ENCODE measurements at regions not wholly inside any gene's neighbourhood (a gene's known extent, or its start where the extent isn't known, plus 50 kb on each side); places are given as distances from the start of the nearest gene placed in this dataset.

DNA sequence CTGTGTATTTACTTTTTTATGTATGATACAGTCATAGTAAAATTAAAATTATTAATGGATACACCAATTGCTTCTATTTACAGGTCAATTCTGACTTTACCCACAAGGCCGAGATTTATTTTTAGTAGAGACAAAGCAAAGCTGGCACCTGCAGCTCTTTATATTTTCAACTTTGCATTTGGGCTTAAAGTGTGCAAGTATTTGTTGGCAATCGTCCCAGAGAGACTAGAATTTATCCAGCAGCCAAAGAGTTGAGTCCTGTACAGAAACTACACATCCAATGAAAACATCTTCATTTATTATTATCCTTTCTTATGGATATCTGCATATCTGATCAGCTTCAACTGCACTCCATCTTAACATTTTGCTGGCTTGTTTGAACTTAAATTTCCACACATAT, 485.6 kb downstream of the SOX11 start:
- DNase-seq (ENCODE audit: low read depth in 2 of 2), result no peak

DNA sequence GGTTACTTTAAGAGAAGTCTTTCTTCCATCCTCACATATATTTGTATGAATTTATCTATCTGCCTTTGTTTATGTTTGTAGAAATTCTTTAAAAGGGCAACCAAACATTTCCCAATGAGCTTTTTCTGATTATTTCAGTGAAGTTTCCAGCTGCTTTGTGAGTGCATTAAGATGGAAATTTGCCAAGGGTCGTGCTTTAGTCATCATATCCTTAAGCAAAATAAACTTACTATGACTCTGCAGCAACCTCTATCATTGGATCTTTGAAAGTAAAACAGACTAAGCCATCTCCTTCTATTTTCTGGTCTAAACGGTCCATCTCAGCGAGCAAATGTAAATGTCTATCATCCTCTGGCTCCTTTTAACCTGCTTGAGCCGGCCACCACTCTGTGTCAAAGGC, 489.3 kb downstream of the SOX11 start:
- H3K4me3 ChIP-seq (replicated peaks in 1 of 2; ENCODE audit: low read depth in 2 of 2, low read length in 2 of 2), result no peak overlapping the region
- TF ChIP-seq, protein P1, sequence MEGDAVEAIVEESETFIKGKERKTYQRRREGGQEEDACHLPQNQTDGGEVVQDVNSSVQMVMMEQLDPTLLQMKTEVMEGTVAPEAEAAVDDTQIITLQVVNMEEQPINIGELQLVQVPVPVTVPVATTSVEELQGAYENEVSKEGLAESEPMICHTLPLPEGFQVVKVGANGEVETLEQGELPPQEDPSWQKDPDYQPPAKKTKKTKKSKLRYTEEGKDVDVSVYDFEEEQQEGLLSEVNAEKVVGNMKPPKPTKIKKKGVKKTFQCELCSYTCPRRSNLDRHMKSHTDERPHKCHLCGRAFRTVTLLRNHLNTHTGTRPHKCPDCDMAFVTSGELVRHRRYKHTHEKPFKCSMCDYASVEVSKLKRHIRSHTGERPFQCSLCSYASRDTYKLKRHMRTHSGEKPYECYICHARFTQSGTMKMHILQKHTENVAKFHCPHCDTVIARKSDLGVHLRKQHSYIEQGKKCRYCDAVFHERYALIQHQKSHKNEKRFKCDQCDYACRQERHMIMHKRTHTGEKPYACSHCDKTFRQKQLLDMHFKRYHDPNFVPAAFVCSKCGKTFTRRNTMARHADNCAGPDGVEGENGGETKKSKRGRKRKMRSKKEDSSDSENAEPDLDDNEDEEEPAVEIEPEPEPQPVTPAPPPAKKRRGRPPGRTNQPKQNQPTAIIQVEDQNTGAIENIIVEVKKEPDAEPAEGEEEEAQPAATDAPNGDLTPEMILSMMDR (IDR thresholded peaks at IDR 0.05; ENCODE audit: low read depth, low read length), result no peak
- peak; percentile 30 to 59 for DNase-seq (ENCODE audit: low read depth in 2 of 2)

More for the DNA sequence above, 485.6 kb downstream of the SOX11 start:
- no peak overlapping the region for H3K4me3 ChIP-seq (replicated peaks in 1 of 2; ENCODE audit: low read depth in 2 of 2, low read length in 2 of 2)
- TF ChIP-seq, protein P1 (IDR thresholded peaks at IDR 0.05; ENCODE audit: low read depth, low read length), result no peak

DNA sequence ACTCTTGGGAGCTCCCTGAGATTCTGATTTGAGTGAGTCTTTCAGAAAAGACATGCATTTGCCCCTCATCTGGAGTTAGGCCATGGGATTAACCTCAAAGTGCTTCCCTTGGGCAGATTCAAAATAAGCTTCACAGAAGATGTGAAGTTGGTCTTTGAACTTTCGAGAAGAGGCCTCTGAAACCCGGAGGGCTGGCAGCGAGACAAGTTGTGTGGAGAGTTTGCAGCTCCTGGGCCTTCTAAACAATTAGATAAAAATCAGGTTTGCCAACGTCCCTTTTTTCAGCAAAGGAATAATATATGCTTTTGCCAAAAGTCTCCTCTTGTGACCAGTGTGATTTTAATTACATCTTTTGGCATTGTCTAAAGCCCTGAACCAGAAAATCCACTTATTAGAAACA, 489.7 kb downstream of the SOX11 start:
- no peak overlapping the region for H3K4me3 ChIP-seq (replicated peaks in 1 of 2; ENCODE audit: low read depth in 2 of 2, low read length in 2 of 2)
- peak in 1 of 2 donors; percentile 1 for DNase-seq (ENCODE audit: low read depth in 2 of 2)
- TF ChIP-seq, protein P1 (IDR thresholded peaks at IDR 0.05; ENCODE audit: low read depth, low read length), result no peak

DNA sequence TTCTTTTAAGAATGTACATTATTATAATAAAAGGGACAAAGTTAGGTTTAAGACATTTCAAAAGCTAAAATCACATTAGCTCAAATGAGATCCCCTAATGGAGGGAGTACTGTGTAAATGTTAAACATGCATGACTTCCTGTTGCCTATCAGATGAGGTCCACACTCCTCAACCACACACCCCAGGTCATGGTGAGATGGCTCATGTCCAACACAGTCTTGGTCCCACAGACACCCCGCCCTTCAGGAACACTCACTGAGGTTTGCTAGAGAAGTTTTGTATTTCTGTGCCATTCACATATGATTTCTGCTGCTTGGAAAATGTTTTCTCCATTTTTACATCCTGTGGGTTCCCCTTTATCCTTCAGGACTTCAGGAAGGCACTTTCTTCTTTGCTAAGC, 491.0 kb downstream of the SOX11 start:
- no peak for DNase-seq (ENCODE audit: low read depth in 2 of 2)
- TF ChIP-seq, protein P1 (IDR thresholded peaks at IDR 0.05; ENCODE audit: low read depth, low read length), result no peak
- no peak overlapping the region for H3K4me3 ChIP-seq (replicated peaks in 1 of 2; ENCODE audit: low read depth in 2 of 2, low read length in 2 of 2)

DNA sequence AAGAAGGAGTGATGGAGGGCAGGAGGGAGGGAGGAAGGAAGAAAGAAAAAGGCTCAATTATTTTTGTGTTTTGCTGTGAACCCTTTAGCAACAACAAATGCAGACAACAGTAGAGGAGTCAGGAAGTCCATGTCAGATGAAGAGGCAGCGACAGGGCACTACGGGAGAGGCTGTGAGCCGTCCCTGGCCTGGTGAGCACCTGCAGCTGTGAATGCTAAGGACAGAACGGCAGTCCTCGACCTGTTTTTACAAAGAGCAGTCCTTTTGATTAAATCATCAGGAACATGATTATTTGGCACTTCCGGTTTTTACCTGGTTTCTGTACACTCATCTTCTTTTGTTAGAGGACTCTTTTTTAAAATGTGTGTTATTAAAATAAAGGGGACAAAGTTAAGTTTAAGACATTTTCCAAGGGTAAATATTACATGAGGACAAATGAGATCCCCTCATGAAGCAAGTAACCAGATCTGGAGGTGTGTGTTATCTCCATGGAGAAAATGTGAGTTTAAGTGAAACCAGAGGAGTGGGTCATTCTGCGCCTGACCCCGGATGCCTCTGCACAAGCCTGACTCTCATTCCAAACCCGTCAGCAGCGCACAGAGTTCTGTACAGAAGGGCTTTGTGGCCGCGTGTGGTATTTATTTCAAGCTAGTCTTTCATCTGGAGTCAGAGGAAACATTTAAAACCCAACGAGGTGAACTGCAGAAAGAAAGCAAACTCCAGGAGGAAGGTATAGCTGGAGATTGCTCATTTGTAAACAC, 492.5 kb downstream of the SOX11 start:
- TF ChIP-seq, protein P1 (IDR thresholded peaks at IDR 0.05; ENCODE audit: low read depth, low read length), result no peak

DNA sequence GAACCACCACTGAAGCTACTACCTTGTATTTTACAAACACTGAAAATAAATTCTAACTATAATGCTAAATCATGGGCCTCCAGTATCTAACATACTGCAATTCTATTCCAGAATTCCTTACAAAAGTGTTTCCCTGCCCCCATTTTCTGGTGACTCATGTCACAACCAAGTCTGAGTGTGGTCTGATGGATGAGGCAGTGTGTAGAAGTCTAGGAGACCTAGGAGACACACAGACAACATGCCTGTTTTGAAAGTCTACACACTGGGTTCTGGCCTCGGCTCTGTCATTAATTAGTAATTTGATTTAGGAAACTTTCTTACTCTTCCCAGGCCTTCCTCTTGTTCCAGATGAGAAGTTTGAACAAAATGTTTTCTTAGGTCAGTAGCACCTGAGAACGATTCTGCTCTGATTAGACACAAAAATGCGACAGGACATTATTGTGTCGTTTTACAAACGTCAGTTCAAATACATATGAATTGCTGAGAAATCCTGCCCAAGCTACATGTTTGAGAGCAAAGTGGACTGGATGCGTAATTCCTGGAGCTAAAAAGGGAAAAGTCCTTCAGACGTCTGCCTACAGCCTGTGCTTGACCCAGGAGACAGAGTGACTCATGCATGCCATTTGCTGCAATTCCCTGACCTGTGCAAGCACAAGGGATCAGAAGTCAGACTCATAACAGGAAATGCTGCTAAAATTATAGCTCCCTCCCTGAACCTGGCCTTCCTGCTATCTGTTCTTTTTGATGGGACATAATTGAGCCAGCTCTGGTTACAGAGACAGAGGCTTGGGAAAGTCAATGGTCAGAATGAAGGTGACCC, 494.4 kb downstream of the SOX11 start:
- peak; percentile 19 to 48 for DNase-seq (ENCODE audit: low read depth in 2 of 2)
- no peak overlapping the region for H3K4me3 ChIP-seq (replicated peaks in 1 of 2; ENCODE audit: low read depth in 2 of 2, low read length in 2 of 2)
- TF ChIP-seq, protein P1 (IDR thresholded peaks at IDR 0.05; ENCODE audit: low read depth, low read length), result no peak

More for the DNA sequence above, 492.5 kb downstream of the SOX11 start:
- peak in 1 of 2 donors; percentile 2 for DNase-seq (ENCODE audit: low read depth in 2 of 2)
- no peak overlapping the region for H3K4me3 ChIP-seq (replicated peaks in 1 of 2; ENCODE audit: low read depth in 2 of 2, low read length in 2 of 2)

Data from cardiac fibroblast (primary cell).